H9 (cell line): ENCODE measurements at regions not wholly inside any gene's neighbourhood (a gene's known extent, or its start where the extent isn't known, plus 50 kb on each side); places are given as distances from the start of the nearest gene placed in this dataset.

Source experiments
- DNase-seq: peaks from one replicate; pipeline ENCODE4 v3.0.0-alpha.2; 2017
- H2AFZ ChIP-seq: one replicate; pipeline ENCODE4 v1.6.1; 2013; ENCODE audit warnings: mild to moderate bottlenecking, low read length, control low read depth, moderate library complexity
- H2AK5ac ChIP-seq: 2 replicates; pipeline ENCODE4 v1.6.1; 2013; ENCODE audit warnings: low read length, control low read depth, mixed read lengths; ENCODE audit not compliant: insufficient read length
- H2BK120ac ChIP-seq: one replicate; pipeline ENCODE4 v1.6.1; 2013; ENCODE audit warnings: low read depth, mild to moderate bottlenecking, low read length, control low read depth, inconsistent platforms; ENCODE audit not compliant: poor library complexity, severe bottlenecking
- H2BK12ac ChIP-seq: 2 replicates; pipeline ENCODE4 v1.6.1; 2013; ENCODE audit warnings: low read length, control low read depth, mixed read lengths, low read depth; ENCODE audit not compliant: insufficient read length
- H2BK15ac ChIP-seq: 2 replicates; pipeline ENCODE4 v1.6.1; 2013; ENCODE audit warnings: low read depth, low read length, control low read depth
- H2BK20ac ChIP-seq: one replicate; pipeline ENCODE4 v1.6.1; 2013; ENCODE audit warnings: low read depth, mild to moderate bottlenecking, low read length, control low read depth, inconsistent platforms; ENCODE audit not compliant: poor library complexity, severe bottlenecking
- H2BK5ac ChIP-seq: 2 replicates; pipeline ENCODE4 v1.6.1; 2013; ENCODE audit warnings: low read length, control low read depth, mixed read lengths; ENCODE audit not compliant: insufficient read length
- H3K14ac ChIP-seq: 2 replicates; pipeline ENCODE4 v1.6.1; 2013; ENCODE audit warnings: low read length, control low read depth; ENCODE audit not compliant: insufficient read depth
- H3K18ac ChIP-seq: 2 replicates; pipeline ENCODE4 v1.6.1; 2013; ENCODE audit warnings: low read depth, mild to moderate bottlenecking, mixed read lengths, low read length, control low read depth; ENCODE audit not compliant: insufficient read length
- H3K23ac ChIP-seq: 2 replicates; pipeline ENCODE4 v1.6.1; 2013; ENCODE audit warnings: low read length, control low read depth, mixed read lengths, low read depth; ENCODE audit not compliant: insufficient read length
- H3K23me2 ChIP-seq: 2 replicates; pipeline ENCODE4 v1.6.1; 2013; ENCODE audit warnings: low read depth, mild to moderate bottlenecking, mixed read lengths, low read length, control low read depth; ENCODE audit not compliant: insufficient read length, poor library complexity, severe bottlenecking
- H3K27ac ChIP-seq: 2 replicates; pipeline ENCODE4 v1.5.1; 2013; ENCODE audit warnings: low read length, control low read depth, mixed read lengths, low read depth; ENCODE audit not compliant: insufficient read length
- H3K27me3 ChIP-seq: 2 replicates; pipeline ENCODE4 v1.6.1; 2013; ENCODE audit warnings: low read length, control low read depth, inconsistent platforms; ENCODE audit not compliant: insufficient read depth
- H3K4ac ChIP-seq: 2 replicates; pipeline ENCODE4 v1.6.1; 2013; ENCODE audit warnings: low read depth, mild to moderate bottlenecking, control low read depth, inconsistent platforms, low read length, moderate library complexity
- H3K4me1 ChIP-seq: 2 replicates; pipeline ENCODE4 v1.6.1; 2013; ENCODE audit warnings: low read length, control low read depth, inconsistent platforms; ENCODE audit not compliant: insufficient read depth
- H3K4me2 ChIP-seq: 2 replicates; pipeline ENCODE4 v1.6.1; 2013; ENCODE audit warnings: low read length, control low read depth, mixed read lengths; ENCODE audit not compliant: insufficient read length, insufficient read depth
- H3K56ac ChIP-seq: 2 replicates; pipeline ENCODE4 v1.6.1; 2013; ENCODE audit warnings: low read depth, mild to moderate bottlenecking, mixed read lengths, low read length, control low read depth; ENCODE audit not compliant: insufficient read length
- H3K79me1 ChIP-seq: 2 replicates; pipeline ENCODE4 v1.6.1; 2013; ENCODE audit warnings: low read depth, mild to moderate bottlenecking, moderate library complexity, low read length, control low read depth, inconsistent platforms; ENCODE audit not compliant: insufficient read depth, poor library complexity, severe bottlenecking
- H3K79me2 ChIP-seq: 2 replicates; pipeline ENCODE4 v1.6.1; 2013; ENCODE audit warnings: low read length, control low read depth, inconsistent platforms; ENCODE audit not compliant: insufficient read depth
- H3K9ac ChIP-seq: 2 replicates; pipeline ENCODE4 v1.6.1; 2013; ENCODE audit warnings: low read length, control low read depth, mixed read lengths; ENCODE audit not compliant: insufficient read length; ENCODE audit errors: extremely low read depth
- H3K9me3 ChIP-seq: one replicate; pipeline ENCODE4 v1.6.1; 2013; ENCODE audit warnings: low read depth, low read length, inconsistent platforms; ENCODE audit not compliant: control insufficient read depth
- H3T11ph ChIP-seq: one replicate; pipeline ENCODE4 v1.6.1; 2013; ENCODE audit warnings: mild to moderate bottlenecking, low read length, control low read depth, inconsistent platforms
- H4K20me1 ChIP-seq: one replicate; pipeline ENCODE4 v1.6.1; 2013; ENCODE audit not compliant: control insufficient read depth, insufficient read length, insufficient read depth
- H4K5ac ChIP-seq: 2 replicates; pipeline ENCODE4 v1.6.1; 2013; ENCODE audit warnings: low read depth, mild to moderate bottlenecking, mixed read lengths, low read length, control low read depth; ENCODE audit not compliant: insufficient read length
- H4K8ac ChIP-seq: replicated peaks from 2 replicates; pipeline ENCODE4 v1.6.1; 2013; ENCODE audit warnings: low read length, control low read depth, mixed read lengths, low read depth; ENCODE audit not compliant: insufficient read length
- H4K91ac ChIP-seq: 2 replicates; pipeline ENCODE4 v1.6.1; 2013; ENCODE audit warnings: low read depth, mild to moderate bottlenecking, moderate library complexity, mixed read lengths, low read length, control low read depth; ENCODE audit not compliant: insufficient read length
- H3K27ac Mint-ChIP-seq, 3 experiments: 2 replicates in 2 of 3; 3 replicates in 1 of 3; pipeline ENCODE4 v1.8.0; 2020 to 2021; ENCODE audit warnings: mixed read lengths in 3 of 3, mild to moderate bottlenecking in 1 of 3, moderate library complexity in 1 of 3
- H3K27me3 Mint-ChIP-seq: 2 replicates; pipeline ENCODE4 v1.8.0; 2021; ENCODE audit warnings: low read depth, mild to moderate bottlenecking, moderate library complexity, mixed read lengths
- H3K36me3 Mint-ChIP-seq, 3 experiments: 2 replicates in 2 of 3; 3 replicates in 1 of 3; pipeline ENCODE4 v1.8.0; 2020 to 2021; ENCODE audit warnings: low read depth in 3 of 3, mixed read lengths in 3 of 3; ENCODE audit not compliant: insufficient read depth in 1 of 3
- H3K4me1 Mint-ChIP-seq, 2 experiments: 2 replicates each; pipeline ENCODE4 v1.8.0; 2020; ENCODE audit warnings: mixed read lengths in 2 of 2
- H3K4me3 Mint-ChIP-seq, 2 experiments: 2 replicates in 1 of 2; 3 replicates in 1 of 2; pipeline ENCODE4 v1.8.0; 2020 to 2021; ENCODE audit warnings: mild to moderate bottlenecking in 2 of 2, mixed read lengths in 2 of 2, moderate library complexity in 1 of 2
- H3K9me3 Mint-ChIP-seq, 2 experiments: 2 replicates in 1 of 2; 3 replicates in 1 of 2; pipeline ENCODE4 v1.8.0; 2020; ENCODE audit warnings: mild to moderate bottlenecking in 2 of 2, mixed read lengths in 2 of 2, moderate library complexity in 1 of 2
- WGBS: extraction: QIAGEN DNeasy Blood & Tissue Kit; methylation state at CpG from one replicate; pipeline ENCODE4 v1.1.7; 2013; ENCODE audit warnings: missing lambda C conversion rate, low lambda C conversion rate, mixed read lengths; ENCODE audit not compliant: insufficient read length; ENCODE audit errors: extremely low coverage; 5-methylcytosine and 5-hydroxymethylcytosine counted together
- TF ChIP-seq, protein P1 (sequence below): fragments of 200-600 bp; sonication (generic); conservative IDR thresholded peaks from 3 replicates; pipeline ENCODE4 v1.8.0; 2021; ENCODE audit warnings: antibody characterized with exemption, mild to moderate bottlenecking

DNA sequence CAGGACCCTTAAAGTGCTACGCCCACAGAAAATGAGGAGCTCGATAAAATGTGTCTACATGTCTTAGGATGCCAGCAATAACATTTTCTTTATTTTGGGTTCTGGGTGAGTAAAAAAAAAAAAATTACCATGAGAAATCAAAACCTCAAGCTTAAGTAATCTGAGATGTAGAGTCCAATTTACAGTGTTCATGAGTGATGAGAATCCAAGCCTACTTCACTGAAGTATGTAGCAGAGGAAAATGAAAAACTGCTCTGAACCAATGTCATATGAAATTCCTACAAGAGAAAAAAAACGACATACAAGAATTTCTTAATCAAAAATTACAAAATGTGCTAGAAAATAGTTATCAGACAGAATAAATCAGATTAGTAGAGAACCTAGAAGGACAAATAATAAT is 274.4 kb downstream of the HTR7 start:
- DNase-seq, result no peak
- Mint-ChIP-seq H3K4me1 (peaks cover 0 to 6% of the 10 kb centered on the region in 2 experiments; a peak in 3 of 4 replicates), H3K4me3 (no peak overlapping the region), H3K36me3 (no peaks in the 10 kb centered on the region), H3K9me3 (peaks cover 0 to 3% of the 10 kb centered on the region in 2 experiments; a peak in 1 of 5 replicates), H3K27me3 (no peaks in the 10 kb centered on the region), H3K27ac (no peak overlapping the region)
- no peak overlapping the region for H3K9ac ChIP-seq
- no peak overlapping the region for H3K56ac ChIP-seq
- no peak overlapping the region for H3K18ac ChIP-seq
- H4K91ac ChIP-seq, result no peak overlapping the region
- no peak overlapping the region for H2AFZ ChIP-seq
- no peaks in the 10 kb centered on the region for H3K4me1 ChIP-seq
- no peak overlapping the region for H3T11ph ChIP-seq
- no peak overlapping the region for H3K4ac ChIP-seq
- no peak overlapping the region for H2BK20ac ChIP-seq
- no peak overlapping the region for H3K27ac ChIP-seq
- H3K4me2 ChIP-seq, result no peak overlapping the region
- no peak overlapping the region for H2BK15ac ChIP-seq
- H3K79me2 ChIP-seq, result no peaks in the 10 kb centered on the region
- H3K23ac ChIP-seq, result no peak overlapping the region
- H3K23me2 ChIP-seq, result no peaks in the 10 kb centered on the region
- H3K9me3 ChIP-seq, result no peaks in the 10 kb centered on the region
- no peak overlapping the region for H2BK5ac ChIP-seq
- no peak overlapping the region for H2BK120ac ChIP-seq
- no peaks in the 10 kb centered on the region for H4K20me1 ChIP-seq
- no peak overlapping the region for H2AK5ac ChIP-seq
- TF ChIP-seq, protein P1, sequence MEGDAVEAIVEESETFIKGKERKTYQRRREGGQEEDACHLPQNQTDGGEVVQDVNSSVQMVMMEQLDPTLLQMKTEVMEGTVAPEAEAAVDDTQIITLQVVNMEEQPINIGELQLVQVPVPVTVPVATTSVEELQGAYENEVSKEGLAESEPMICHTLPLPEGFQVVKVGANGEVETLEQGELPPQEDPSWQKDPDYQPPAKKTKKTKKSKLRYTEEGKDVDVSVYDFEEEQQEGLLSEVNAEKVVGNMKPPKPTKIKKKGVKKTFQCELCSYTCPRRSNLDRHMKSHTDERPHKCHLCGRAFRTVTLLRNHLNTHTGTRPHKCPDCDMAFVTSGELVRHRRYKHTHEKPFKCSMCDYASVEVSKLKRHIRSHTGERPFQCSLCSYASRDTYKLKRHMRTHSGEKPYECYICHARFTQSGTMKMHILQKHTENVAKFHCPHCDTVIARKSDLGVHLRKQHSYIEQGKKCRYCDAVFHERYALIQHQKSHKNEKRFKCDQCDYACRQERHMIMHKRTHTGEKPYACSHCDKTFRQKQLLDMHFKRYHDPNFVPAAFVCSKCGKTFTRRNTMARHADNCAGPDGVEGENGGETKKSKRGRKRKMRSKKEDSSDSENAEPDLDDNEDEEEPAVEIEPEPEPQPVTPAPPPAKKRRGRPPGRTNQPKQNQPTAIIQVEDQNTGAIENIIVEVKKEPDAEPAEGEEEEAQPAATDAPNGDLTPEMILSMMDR, result no peak
- no peaks in the 10 kb centered on the region for H3K79me1 ChIP-seq
- H3K14ac ChIP-seq, result no peak overlapping the region
- no peak overlapping the region for H4K5ac ChIP-seq
- no peak overlapping the region for H4K8ac ChIP-seq
- no CpG with 5 or more reads among the region's 3 CpGs for WGBS
- H3K27me3 ChIP-seq, result no peaks in the 10 kb centered on the region
- no peak overlapping the region for H2BK12ac ChIP-seq
